Mesothelial cell of epicardium (in vitro differentiated cells): ENCODE measurements at regions not wholly inside any gene's neighbourhood (a gene's known extent, or its start where the extent isn't known, plus 50 kb on each side); places are given as distances from the start of the nearest gene placed in this dataset.

Experiments
- DNase-seq, 2 experiments: peaks; one replicate each; pipeline ENCODE4 v3.0.0; 2021; ENCODE audit warnings: low spot score in 2 of 2; ENCODE audit not compliant: unreplicated experiment in 2 of 2
- H3K27ac Mint-ChIP-seq: 2 replicates; pipeline ENCODE4 v1.8.0; 2021; ENCODE audit warnings: mixed read lengths
- H3K27me3 Mint-ChIP-seq: 2 replicates; pipeline ENCODE4 v1.8.0; 2021; ENCODE audit warnings: low read depth, mixed read lengths
- H3K36me3 Mint-ChIP-seq: 2 replicates; pipeline ENCODE4 v1.8.0; 2021; ENCODE audit warnings: mixed read lengths
- H3K4me1 Mint-ChIP-seq: 2 replicates; pipeline ENCODE4 v1.8.0; 2021; ENCODE audit warnings: mixed read lengths
- H3K4me3 Mint-ChIP-seq: 2 replicates; pipeline ENCODE4 v1.8.0; 2021; ENCODE audit warnings: mild to moderate bottlenecking, moderate library complexity, mixed read lengths
- H3K9me3 Mint-ChIP-seq: 2 replicates; pipeline ENCODE4 v1.8.0; 2021; ENCODE audit warnings: mixed read lengths
- CTCF ChIP-seq: fragments of 200-600 bp; sonication (generic); IDR thresholded peaks from one replicate; pipeline ENCODE4 v1.5.0; 2021; ENCODE audit warnings: antibody characterized with exemption; ENCODE audit not compliant: unreplicated experiment

DNA sequence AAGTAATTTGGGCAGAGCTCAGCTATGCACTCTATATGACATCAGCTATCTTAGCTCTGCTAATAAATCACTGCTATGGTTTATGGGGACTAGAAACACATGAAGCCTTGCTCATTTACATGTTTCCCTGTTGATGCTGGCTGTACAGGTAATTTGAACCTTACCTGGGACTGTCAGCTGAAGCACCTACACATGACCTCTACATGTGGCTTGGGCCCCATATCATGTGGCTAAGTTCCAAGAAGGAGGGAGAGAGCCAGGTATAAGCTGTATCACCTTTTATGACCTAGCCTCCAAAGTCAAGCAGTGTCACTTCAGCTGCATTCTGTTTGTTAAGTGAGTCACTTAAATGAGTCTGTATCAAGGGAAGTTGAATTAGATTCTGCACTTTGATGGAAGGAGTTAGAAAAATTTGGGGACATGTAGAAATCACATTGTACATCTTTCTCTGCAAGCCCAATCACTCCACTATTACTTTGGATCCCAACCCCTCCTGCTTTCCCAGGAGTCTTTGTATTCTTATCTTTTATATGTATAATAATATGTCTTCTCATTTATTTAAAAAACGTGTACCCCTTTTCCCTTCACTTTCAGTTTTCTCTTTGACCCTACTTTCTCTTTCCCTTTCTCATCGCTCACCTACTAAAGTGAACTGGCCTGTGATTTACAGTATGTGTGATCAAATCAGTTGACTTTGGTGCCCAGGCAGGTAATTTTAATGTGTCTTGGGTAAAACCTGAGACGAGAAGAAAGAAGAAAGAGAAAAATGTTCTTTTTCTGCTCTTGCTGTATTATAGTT lies 53.4 kb upstream of the PRKACB start:
- H3K4me3 Mint-ChIP-seq, result no peak overlapping the region
- no peak for TF ChIP-seq CTCF
- H3K9me3 Mint-ChIP-seq, result peaks cover 9% of the 10 kb centered on the region
- no peak for DNase-seq
- H3K27ac Mint-ChIP-seq, result no peak overlapping the region
- peaks cover 14% of the 10 kb centered on the region for H3K4me1 Mint-ChIP-seq
- H3K36me3 Mint-ChIP-seq, result peaks cover 10% of the 10 kb centered on the region
- H3K27me3 Mint-ChIP-seq, result no peaks in the 10 kb centered on the region

DNA sequence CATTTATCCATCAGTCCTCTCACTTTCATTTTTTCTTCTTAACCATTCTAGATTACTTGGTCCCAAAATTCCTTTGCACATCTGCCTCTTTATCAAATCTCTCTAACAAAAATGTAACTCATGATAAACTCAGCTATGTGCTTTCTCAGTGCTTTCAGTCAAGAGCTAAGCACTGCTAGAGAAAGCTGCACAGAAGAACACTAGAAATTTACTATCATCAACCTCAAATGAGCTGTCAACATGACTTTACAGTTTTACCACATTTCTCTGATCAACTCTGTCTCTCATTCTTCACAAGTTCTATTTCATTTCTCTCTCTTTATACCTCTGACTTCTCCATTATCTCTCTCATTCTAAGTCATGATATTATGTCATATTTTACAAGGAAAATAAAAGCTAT lies 54.2 kb upstream of the PRKACB start:
- Mint-ChIP-seq H3K36me3 (peaks cover 4% of the 10 kb centered on the region), H3K4me1 (peaks cover 14% of the 10 kb centered on the region), H3K27me3 (no peaks in the 10 kb centered on the region), H3K9me3 (peaks cover under 1% of the 10 kb centered on the region), H3K27ac (peak overlapping the region; percentile 3), H3K4me3 (no peak overlapping the region)
- DNase-seq, result no peak
- TF ChIP-seq CTCF, result no peak

- DNase-seq, result no peak
- Mint-ChIP-seq H3K9me3 (no peaks in the 10 kb centered on the region), H3K4me1 (peaks cover 14% of the 10 kb centered on the region), H3K27ac (peak overlapping the region; percentile 3), H3K36me3 (peaks cover under 1% of the 10 kb centered on the region), H3K27me3 (no peaks in the 10 kb centered on the region), H3K4me3 (no peak overlapping the region)
- no peak for TF ChIP-seq CTCF
Observed at GRCh38 chr1:84089465-84089864, 54.6 kb upstream of the PRKACB start.

DNA sequence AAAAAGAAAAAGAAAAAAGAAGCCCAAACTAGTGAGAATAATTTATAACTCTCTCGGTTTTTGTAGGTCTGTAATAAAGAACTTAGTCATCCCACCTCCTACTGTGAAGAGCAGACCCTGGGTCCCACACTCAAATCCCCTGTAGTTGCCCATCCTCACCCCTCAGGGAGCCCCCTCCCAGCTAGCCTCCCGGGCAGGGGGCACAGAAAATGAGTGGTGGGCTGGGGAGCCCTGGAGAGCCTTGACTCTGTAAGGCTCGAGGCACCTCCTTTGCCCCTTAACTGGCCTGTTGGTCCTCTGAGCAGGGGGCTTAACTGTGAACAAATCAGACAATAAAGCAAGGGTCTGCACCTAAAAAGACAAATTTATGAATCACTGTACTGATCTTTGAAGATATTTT lies 57.5 kb upstream of the PRKACB start:
- no peak for TF ChIP-seq CTCF
- H3K27ac Mint-ChIP-seq, result no peak overlapping the region
- H3K4me1 Mint-ChIP-seq, result peaks cover 18% of the 10 kb centered on the region
- no peaks in the 10 kb centered on the region for H3K36me3 Mint-ChIP-seq
- no peaks in the 10 kb centered on the region for H3K27me3 Mint-ChIP-seq
- no peak overlapping the region for H3K4me3 Mint-ChIP-seq
- H3K9me3 Mint-ChIP-seq, result no peaks in the 10 kb centered on the region
- no peak for DNase-seq

GRCh38 chr1:84086189-84086588 lies 57.9 kb upstream of the PRKACB start:
- DNase-seq, result no peak
- no peaks in the 10 kb centered on the region for H3K27me3 Mint-ChIP-seq
- H3K9me3 Mint-ChIP-seq, result no peaks in the 10 kb centered on the region
- no peak for TF ChIP-seq CTCF
- H3K4me1 Mint-ChIP-seq, result peaks cover 18% of the 10 kb centered on the region
- H3K4me3 Mint-ChIP-seq, result no peak overlapping the region
- H3K36me3 Mint-ChIP-seq, result no peaks in the 10 kb centered on the region
- H3K27ac Mint-ChIP-seq, result no peak overlapping the region
